Fibroblast of skin of right quadriceps (primary cell): ENCODE measurements at regions not wholly inside any gene's neighbourhood (a gene's known extent, or its start where the extent isn't known, plus 50 kb on each side); places are given as distances from the start of the nearest gene placed in this dataset.
A peak's percentile ranks its signal among the peaks of the same experiment; 100 is the strongest.

Experiments
- DNase-seq: peaks from one replicate; pipeline ENCODE4 v3.0.0-alpha.2; 2013

DNA sequence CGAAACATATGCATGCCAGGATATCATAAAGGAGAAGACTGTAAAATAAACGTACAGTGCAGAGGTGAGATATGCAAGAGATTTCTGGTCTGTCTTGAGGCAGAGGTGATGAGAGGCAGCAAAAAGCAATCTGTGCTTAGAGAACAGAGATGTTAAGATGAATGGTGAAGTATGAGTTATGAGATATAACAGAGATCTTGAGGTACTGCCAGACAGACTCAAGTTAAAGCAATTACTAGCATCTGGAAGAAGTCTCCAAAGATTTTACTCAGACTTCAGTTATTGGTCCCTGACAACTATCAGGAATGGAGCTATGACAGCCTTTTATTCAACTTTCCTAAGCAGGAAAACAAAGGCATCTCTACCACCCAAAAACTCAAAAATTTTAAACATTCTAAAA is 122.8 kb upstream of the DST start:
- DNase-seq = peak; percentile 52

- DNase-seq = peak; percentile 46
These were observed 121.4 kb upstream of the DST start for GRCh38 chr6:56764081-56764566.

- DNase-seq = no peak
These were observed 119.0 kb upstream of the DST start for GRCh38 chr6:56761651-56762050.

DNA sequence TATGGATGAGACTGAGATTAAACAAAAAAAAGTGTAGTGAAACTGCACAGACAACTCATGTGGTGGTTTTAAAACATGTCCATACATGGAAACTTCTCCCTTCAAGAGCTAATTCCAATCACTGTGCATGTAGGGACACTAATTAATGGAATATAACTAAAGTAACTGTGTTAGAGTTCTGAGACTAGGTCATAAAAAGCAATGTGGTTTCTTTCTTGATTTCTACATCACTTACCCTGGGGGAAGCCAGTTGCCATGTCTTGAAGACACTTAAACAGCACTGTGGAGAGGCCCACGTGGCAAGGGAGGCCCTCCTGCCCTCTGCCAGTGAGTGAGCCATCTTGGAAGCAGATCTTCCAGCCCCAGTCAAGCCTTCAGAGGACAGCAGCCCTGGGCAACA is 118.2 kb upstream of the DST start:
- DNase-seq = no peak

DNA sequence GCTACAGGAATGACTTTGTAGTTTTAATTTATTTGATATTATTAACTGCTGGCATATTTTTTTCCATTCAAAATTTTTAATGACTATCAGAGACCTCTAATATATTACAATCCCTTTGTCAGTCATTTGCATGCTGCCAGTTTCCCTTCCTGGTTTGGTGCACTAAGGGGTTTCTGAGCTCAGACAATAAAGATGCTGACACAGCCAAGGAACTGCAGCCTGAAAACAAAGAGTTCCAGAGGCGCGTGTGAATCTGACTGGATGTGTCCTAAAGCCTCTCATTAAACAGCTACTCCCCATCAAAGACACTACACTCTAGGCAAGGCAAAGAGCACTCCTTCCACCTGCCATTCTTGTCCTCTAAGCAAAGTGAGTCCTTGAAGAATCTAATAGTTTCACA is 116.8 kb upstream of the DST start:
- no peak for DNase-seq

- no peak for DNase-seq
These were observed 115.9 kb upstream of the DST start for GRCh38 chr6:56758553-56758952.

GRCh38 chr6:56758120-56758519 is 115.4 kb upstream of the DST start:
- DNase-seq = peak; percentile 48

DNA sequence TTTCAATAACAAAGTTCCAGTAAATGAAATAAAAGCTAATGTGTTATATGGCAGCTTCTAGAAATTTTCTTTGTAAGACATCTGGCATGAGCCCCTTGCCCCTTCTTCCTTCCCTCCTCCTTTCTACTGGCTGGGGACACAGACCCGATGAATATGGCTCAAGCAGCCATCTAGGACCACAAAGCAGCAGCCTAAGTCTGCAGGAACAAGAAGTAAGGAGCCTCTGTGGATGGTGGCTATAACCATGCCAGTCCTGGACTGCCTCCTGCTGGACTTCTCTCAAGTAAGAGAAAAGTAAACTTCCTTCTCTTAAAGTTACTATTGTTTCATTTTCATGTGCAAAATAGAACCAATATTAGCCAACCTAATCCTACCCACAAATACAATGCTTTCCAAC is 114.9 kb upstream of the DST start:
- DNase-seq = no peak

- DNase-seq = peak; percentile 44
These were observed 114.3 kb upstream of the DST start for GRCh38 chr6:56756791-56757587.

- no peak for DNase-seq
These were observed 113.6 kb upstream of the DST start for GRCh38 chr6:56756219-56756789.

DNA sequence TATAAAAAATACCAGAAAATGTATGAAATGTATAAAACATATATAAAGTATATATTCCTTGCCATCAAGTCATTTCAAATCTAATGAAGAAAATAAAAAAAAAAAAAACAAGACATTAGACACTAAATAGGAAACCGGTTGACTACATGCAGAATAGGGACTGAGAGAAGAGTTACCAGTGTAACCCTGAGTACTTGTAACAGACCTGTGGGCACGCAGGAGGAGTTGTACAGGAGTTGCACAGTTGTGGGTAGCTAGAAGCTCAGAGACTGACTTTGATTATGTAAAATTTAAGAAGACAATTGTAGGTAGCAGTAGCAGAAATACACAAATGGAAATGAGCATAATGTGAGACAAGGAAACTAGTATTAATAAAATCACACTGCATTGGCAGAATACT is 112.4 kb upstream of the DST start:
- no peak for DNase-seq

- DNase-seq = no peak
These were observed 111.1 kb upstream of the DST start for GRCh38 chr6:56753811-56754210.

DNA sequence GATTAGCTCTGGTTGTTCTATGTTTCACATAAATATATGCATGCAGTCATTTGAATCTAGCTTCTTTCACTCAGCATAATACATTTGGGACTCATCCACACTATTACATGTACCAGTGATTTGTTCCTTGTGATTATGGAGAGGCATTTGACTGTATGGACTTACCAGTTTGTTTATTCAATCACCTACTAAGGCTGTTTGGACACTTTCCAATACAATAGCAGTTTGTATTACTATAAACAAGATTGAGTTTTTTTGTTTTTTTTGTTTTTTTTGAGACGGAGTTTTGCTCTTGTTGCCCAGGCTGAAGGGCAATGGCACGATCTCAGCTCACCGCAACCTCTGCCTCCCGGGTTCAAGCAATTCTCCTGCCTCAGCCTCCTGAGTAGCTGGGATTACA is 109.8 kb upstream of the DST start:
- DNase-seq = no peak

DNA sequence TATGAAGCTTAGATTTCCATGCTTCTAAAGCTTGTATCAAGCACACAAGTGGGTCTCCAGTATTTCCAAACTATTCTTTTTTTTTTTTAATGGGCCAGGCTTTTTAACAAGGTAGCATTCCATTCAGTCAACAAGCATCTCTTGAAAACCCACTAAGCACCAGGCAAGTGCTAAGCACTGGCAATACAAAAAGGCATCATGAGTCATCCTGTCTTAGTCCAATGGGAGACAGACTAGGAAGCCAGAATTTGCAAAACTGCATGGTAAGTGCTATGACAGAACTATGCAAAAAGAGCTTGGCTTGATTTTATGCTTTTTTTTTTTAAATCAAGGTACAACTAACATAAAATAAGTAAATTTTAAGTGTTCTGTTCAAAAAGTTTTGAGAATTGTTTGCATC is 109.3 kb upstream of the DST start:
- DNase-seq = peak; percentile 69

DNA sequence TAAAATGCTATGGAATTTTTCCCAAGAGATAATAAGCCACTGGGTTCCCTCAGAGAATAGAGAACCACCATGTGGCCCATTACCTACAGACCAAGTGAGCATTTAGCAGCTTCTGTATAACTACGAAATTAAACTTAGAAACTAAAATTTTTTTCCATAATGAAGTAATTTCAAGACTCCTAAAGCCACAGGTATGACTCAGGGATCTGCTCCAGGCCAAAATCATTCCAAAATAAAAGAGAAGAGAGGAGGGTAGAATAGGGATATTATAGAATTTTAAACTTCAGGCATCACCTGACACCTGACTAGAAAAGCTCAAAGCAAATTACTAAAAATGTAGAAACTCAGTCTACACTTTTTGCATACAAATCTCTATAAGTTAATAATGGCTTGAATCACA is 108.9 kb upstream of the DST start:
- no peak for DNase-seq

DNA sequence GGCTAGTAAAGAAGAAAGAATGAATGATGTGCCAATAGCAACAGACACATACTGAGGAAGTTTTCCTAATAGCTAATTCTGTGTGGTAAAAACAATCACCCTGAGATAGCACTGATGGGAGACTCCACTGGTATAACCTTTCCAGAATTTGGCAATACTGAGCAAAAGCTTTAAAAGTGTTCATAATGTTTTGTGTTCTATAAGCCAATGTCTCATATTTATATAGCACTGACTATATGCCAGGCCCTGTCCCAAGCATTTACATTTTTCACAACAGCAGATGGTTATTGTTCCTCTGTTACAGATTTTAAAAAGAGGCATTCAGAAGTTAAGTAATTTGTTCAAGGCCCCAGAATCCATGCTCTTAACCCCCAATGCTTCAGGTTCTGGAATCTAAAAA is 108.0 kb upstream of the DST start:
- DNase-seq = no peak

DNA sequence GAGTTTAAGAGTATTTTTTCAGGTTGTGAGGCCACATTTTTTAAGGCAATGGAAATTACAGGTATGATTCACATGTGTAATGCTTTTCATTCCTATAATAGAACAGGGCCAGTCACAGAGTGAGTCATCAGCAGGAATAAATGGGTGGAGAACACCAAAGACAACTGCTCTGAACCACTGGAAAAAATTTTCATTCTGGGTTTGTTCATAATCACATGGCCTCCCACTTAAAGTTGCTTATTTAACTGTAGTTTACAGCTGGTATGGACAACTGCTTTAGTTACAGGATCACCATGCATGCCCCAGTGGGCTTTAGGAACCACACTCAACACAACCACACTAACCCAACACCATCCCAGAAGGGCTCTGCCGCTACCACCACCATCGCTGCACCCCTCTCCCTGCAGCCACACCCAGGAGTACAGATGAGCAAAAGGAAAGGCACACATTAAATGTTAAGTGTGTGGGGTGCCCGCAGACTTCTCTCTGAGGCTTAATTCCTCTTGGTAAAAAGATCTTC is 107.0 kb upstream of the DST start:
- peak; percentile 83 for DNase-seq

DNA sequence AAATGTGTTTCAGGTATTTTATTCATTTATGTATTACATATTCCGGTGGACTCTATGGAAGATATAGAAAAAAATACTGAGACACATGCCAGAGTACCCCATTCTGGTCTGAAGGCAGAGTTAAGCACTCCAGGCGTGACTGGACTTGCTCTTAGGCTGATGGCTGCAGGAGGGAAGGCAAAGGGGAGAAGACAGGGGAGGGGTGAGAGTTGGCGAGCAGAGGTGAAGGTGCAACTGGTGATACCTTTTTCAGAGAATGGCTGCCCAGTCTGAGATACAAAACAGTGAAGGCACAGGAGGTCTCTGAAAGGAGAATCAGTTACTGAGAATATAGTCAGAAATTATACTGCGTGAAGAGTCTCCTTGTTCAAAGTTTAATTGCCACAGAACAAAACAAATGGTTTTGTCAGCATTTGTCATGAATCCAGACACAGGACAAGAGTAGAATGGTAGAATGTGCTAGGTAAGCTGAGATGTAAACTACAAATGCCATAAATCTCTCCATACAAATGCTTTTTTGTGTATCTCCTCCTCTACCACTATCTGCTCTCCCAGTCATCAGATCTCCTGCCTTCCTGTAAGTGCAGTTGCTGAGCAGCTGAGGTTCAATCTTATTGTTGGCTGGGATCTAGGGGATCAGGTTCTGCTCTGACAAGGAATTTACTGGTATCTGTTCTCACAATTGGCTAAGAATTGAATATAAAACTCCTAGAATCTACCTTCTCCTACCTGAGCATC is 104.2 kb upstream of the DST start:
- no peak for DNase-seq

- DNase-seq = no peak
These were observed 103.3 kb upstream of the DST start for GRCh38 chr6:56745971-56746370.

GRCh38 chr6:56745081-56745480 is 102.4 kb upstream of the DST start:
- DNase-seq = no peak

DNA sequence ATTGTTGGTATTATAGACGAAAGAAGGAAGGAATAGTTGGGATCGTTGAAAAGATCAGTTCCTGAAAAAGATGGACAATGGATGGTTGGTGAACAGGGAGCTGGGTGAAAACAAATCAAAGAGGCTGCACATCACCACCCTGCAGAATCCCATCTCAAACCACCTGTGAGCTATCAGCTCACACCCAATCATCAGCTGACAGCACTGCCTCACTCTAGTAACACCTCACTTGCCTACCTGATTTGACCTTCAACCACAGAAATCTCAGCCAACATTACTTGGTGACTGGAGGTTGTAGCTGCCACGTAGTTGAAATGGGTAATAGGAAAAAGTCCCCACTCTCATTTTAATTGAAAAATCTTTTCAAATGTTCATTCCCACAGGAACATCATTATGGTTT is 101.8 kb upstream of the DST start:
- DNase-seq = no peak

- no peak for DNase-seq
These were observed 99.6 kb upstream of the DST start for GRCh38 chr6:56742122-56742791.

DNA sequence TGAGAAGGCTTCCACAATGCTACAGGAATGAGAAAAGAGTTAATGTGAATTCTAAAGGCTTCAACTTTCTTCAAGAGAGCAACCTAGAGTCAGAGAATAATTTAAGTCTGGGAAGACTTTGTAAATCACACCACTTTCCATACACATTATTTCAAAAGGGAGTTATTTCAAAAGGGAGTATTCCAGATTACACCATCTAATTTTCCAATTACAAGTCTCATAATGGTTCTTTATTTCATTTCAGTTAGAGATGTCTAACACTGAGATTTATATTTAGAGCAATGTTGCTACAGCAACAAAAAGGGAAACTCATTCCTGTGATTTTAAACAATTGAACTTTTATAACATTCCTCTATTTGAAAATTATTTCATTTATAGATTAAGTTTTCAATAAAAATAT is 98.8 kb upstream of the DST start:
- no peak for DNase-seq
